Vagina (tissue), 2 donors: ENCODE measurements at regions not wholly inside any gene's neighbourhood (a gene's known extent, or its start where the extent isn't known, plus 50 kb on each side); places are given as distances from the start of the nearest gene placed in this dataset.

Source experiments
- DNase-seq, 2 donors: peaks; one replicate each; pipeline ENCODE4 v3.0.0-alpha.2; 2017; ENCODE audit errors: extremely low spot score in 2 of 2
- H3K27ac ChIP-seq: fragments of 200-600 bp; sonication (generic); one replicate; pipeline ENCODE4 v1.5.1; 2019
- H3K27me3 ChIP-seq: fragments of 200-600 bp; sonication (generic); one replicate; pipeline ENCODE4 v1.5.1; 2019
- H3K36me3 ChIP-seq, 2 donors: fragments of 200-600 bp; sonication (generic); one replicate each; pipeline ENCODE4 v1.5.1; 2017 to 2019
- H3K4me1 ChIP-seq: fragments of 200-600 bp; sonication (generic); one replicate; pipeline ENCODE4 v1.5.1; 2019
- H3K4me3 ChIP-seq, 2 donors: fragments of 200-600 bp; sonication (generic); 1 replicate in 1 of 2; 2 replicates in 1 of 2; pipeline ENCODE4 v1.5.1; 2016 to 2019
- H3K9me3 ChIP-seq: fragments of 200-600 bp; sonication (generic); one replicate; pipeline ENCODE4 v1.5.1; 2019
- POLR2A ChIP-seq, 2 donors: fragments of 450-650 bp; IDR thresholded peaks; one replicate each; pipeline ENCODE4 v1.6.1; 2017; ENCODE audit warnings: antibody characterized with exemption in 2 of 2, mild to moderate bottlenecking in 2 of 2, moderate library complexity in 2 of 2
- POLR2AphosphoS5 ChIP-seq, 2 donors: sonication (generic); formaldehyde crosslinking; IDR thresholded peaks; one replicate each; pipeline ENCODE4 v1.9.0; 2017; ENCODE audit warnings: antibody characterized with exemption in 2 of 2, mild to moderate bottlenecking in 2 of 2, low read depth in 1 of 2; ENCODE audit not compliant: insufficient read depth in 1 of 2
- intact Hi-C: fragments of 100-400 bp; cut with DNase I; formaldehyde crosslinking; loops from one replicate; pipeline ENCODE4 v1.15.1; 2023
- TF ChIP-seq, protein P1 (sequence below), 3 experiments: fragments of 450-650 bp in 2 of 3; fragments of 200-600 bp in 1 of 3; sonication (generic) in 1 of 3; IDR thresholded peaks; one replicate each; pipeline ENCODE4 v1.5.1; 2017 to 2019; ENCODE audit warnings: antibody characterized with exemption in 3 of 3, mild to moderate bottlenecking in 2 of 3, moderate library complexity in 2 of 3

DNA sequence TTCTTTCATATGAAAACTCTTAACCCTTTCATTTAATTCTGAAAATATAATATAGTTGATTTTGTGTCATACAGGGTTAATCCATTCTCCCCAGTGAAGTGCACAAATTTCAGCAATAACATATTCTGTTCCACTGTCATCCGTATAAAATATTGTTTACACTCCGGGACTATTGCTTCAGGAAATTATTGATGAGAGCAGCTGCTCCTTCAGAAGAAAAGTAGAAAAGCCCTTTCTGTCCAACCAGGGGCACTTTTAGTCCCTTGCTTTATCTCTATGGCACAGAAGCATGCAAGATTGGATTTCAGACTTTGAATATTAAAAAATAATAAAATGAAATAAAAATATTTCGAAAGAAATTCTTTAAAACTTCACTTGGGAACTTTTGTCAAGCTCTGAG is 535.7 kb upstream of the SLC39A10 start:
- TF ChIP-seq POLR2A (IDR thresholded peaks at IDR 0.05) (no peak), POLR2AphosphoS5 (IDR thresholded peaks at IDR 0.05; ENCODE audit: insufficient read depth in 1 of 2, low read depth in 1 of 2) (no peak)
- TF ChIP-seq, protein P1, sequence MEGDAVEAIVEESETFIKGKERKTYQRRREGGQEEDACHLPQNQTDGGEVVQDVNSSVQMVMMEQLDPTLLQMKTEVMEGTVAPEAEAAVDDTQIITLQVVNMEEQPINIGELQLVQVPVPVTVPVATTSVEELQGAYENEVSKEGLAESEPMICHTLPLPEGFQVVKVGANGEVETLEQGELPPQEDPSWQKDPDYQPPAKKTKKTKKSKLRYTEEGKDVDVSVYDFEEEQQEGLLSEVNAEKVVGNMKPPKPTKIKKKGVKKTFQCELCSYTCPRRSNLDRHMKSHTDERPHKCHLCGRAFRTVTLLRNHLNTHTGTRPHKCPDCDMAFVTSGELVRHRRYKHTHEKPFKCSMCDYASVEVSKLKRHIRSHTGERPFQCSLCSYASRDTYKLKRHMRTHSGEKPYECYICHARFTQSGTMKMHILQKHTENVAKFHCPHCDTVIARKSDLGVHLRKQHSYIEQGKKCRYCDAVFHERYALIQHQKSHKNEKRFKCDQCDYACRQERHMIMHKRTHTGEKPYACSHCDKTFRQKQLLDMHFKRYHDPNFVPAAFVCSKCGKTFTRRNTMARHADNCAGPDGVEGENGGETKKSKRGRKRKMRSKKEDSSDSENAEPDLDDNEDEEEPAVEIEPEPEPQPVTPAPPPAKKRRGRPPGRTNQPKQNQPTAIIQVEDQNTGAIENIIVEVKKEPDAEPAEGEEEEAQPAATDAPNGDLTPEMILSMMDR (IDR thresholded peaks at IDR 0.05): no peak
- H3K9me3 ChIP-seq: no peaks in the 10 kb centered on the region
- no peaks in the 10 kb centered on the region for H3K27me3 ChIP-seq
- intact Hi-C loops: no loop called here
- no peak overlapping the region for H3K27ac ChIP-seq
- no peak for DNase-seq
- no peaks in the 10 kb centered on the region for H3K36me3 ChIP-seq
- no peaks in the 10 kb centered on the region for H3K4me1 ChIP-seq
- no peak overlapping the region for H3K4me3 ChIP-seq

DNA sequence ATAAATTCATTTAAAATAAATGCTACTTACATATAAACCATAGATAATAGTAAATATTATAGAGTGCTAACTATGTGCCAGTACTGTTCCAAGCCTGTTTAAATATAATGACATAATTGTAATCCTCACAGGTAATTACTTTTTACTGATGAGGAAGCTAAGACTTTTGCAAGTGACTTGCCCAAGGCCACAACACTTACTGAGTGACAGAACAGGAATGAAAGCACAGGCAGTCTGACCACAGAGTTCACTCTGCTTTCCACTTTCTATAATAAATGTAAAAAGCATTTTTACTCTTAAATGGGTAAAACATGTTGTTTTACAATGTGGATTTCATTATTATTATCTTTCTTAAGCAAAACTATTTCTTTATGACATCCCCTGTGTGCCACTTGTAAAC is 537.8 kb upstream of the SLC39A10 start:
- no peak for DNase-seq
- H3K36me3 ChIP-seq: no peaks in the 10 kb centered on the region
- intact Hi-C loops: no loop called here
- no peak overlapping the region for H3K27ac ChIP-seq
- TF ChIP-seq POLR2A (IDR thresholded peaks at IDR 0.05) (no peak), POLR2AphosphoS5 (IDR thresholded peaks at IDR 0.05; ENCODE audit: insufficient read depth in 1 of 2, low read depth in 1 of 2) (no peak)
- TF ChIP-seq, protein P1 (IDR thresholded peaks at IDR 0.05): no peak
- H3K4me3 ChIP-seq: no peak overlapping the region
- no peaks in the 10 kb centered on the region for H3K27me3 ChIP-seq
- no peaks in the 10 kb centered on the region for H3K9me3 ChIP-seq
- no peaks in the 10 kb centered on the region for H3K4me1 ChIP-seq

DNA sequence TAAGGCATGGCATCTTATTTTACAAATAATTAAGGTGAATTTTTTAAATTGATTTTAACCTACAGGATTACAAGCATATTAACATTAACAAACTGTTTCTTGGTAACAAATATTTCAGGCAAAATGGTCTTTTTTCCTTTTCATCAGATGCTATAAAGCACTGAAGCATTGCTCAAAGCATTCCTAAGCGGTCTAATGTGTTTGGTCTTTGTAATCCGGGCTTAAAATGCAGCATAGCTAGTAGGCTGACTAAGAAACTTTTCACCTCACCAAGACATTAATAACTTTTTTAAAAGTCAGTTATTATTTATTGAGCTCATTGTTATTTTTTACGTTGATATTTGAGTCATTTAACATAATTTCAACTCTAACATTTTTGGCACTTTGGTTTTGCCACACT is 538.8 kb upstream of the SLC39A10 start:
- Histone ChIP-seq H3K4me3 (no peak overlapping the region), H3K4me1 (no peaks in the 10 kb centered on the region), H3K9me3 (no peaks in the 10 kb centered on the region), H3K27ac (no peak overlapping the region), H3K36me3 (no peaks in the 10 kb centered on the region), H3K27me3 (no peaks in the 10 kb centered on the region)
- intact Hi-C loops: no loop called here
- no peak for DNase-seq
- TF ChIP-seq, protein P1 (IDR thresholded peaks at IDR 0.05): no peak
- no peak for TF ChIP-seq POLR2AphosphoS5 (IDR thresholded peaks at IDR 0.05; ENCODE audit: insufficient read depth in 1 of 2, low read depth in 1 of 2)
- TF ChIP-seq POLR2A (IDR thresholded peaks at IDR 0.05): no peak

DNA sequence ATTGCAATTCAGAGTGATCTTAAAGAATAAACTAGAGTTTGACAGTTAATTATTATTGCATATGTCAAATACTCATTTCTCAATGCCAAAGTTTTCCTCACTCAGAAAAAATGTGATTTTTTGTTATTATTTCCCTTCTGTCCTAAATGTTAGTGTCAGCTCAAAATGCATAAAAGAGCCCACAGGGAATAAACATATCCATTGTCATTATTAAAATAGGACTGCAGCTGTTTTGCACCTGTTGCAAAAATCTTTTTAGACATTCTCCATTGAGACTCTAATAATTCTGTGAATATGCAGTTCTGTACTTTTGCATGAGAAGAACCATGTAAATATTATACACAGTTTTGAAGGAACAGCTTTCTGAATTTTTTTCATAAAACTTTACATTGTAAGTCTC is 540.0 kb upstream of the SLC39A10 start:
- no peaks in the 10 kb centered on the region for H3K36me3 ChIP-seq
- DNase-seq: no peak
- H3K9me3 ChIP-seq: no peaks in the 10 kb centered on the region
- no peak overlapping the region for H3K4me3 ChIP-seq
- no peak overlapping the region for H3K27ac ChIP-seq
- H3K4me1 ChIP-seq: no peaks in the 10 kb centered on the region
- TF ChIP-seq, protein P1 (IDR thresholded peaks at IDR 0.05): no peak
- no peaks in the 10 kb centered on the region for H3K27me3 ChIP-seq
- intact Hi-C loops: no loop called here

DNA sequence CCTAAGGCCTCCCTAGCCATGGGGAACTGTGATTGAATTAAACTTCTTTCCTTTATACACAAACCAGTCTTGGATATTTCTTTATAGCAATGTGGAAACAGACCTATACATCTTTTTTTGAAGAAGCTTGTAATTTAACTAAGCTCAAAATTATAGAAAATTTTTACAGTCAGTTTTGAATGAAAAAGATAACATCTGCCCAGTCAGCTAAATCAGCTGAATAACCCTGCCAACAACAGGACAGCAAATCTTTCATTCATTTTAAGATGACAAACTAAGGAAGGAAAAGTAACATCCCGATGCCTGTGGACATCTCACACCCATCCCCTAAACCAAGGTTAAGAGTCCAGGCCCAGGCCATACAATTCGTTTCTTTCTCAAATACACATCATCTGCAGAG is 541.3 kb upstream of the SLC39A10 start:
- no peaks in the 10 kb centered on the region for H3K9me3 ChIP-seq
- no peaks in the 10 kb centered on the region for H3K27me3 ChIP-seq
- intact Hi-C loops: no loop called here
- no peak for TF ChIP-seq POLR2A (IDR thresholded peaks at IDR 0.05)
- TF ChIP-seq, protein P1 (IDR thresholded peaks at IDR 0.05): no peak
- no peak for TF ChIP-seq POLR2AphosphoS5 (IDR thresholded peaks at IDR 0.05; ENCODE audit: insufficient read depth in 1 of 2, low read depth in 1 of 2)
- no peak overlapping the region for H3K4me3 ChIP-seq
- DNase-seq: no peak
- H3K4me1 ChIP-seq: no peaks in the 10 kb centered on the region
- H3K36me3 ChIP-seq: no peaks in the 10 kb centered on the region
- no peak overlapping the region for H3K27ac ChIP-seq
